ENCODE measurements at regions not wholly inside any gene's neighbourhood (a gene's known extent, or its start where the extent isn't known, plus 50 kb on each side); places are given as distances from the start of the nearest gene placed in this dataset.

DNA sequence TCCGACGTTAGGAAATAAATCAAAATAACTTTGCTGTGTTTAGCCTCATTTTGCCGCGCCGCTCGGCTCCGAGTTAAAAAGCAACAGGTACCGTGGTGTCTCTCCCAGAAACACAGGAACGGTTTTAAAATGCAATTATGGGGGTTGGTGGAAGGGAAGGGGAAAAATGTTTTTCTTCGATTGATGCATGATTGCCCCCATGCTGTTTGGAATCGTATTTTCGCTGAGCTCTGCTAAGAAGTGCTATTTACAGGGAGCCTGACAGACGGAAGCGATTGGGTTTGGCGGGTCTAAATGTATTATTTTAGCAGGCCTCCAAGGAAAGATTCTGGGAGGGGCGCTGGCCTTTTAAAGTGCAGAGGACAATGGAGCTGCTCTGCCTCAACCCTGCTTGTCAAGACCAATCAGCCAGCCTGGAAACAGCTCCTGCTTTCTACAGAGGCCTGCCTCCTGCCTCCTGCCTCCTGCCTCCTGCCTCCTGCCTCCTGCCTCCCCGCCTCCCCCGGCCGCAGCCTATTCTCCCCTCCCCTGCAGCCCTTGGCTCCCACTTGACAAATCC is 156.7 kb upstream of the TLE3 start:
- Mint-ChIP-seq H3K27me3 (ENCODE audit: low read depth) (no peaks in the 10 kb centered on the region), H3K36me3 (ENCODE audit: insufficient read depth) (no peaks in the 10 kb centered on the region), H3K9me3 (no peaks in the 10 kb centered on the region), H3K4me3 (no peak overlapping the region), H3K4me1 (ENCODE audit: low read depth) (peaks cover 27% of the 10 kb centered on the region)
- ATAC-seq: no peak
- DNase-seq: no peak

DNA sequence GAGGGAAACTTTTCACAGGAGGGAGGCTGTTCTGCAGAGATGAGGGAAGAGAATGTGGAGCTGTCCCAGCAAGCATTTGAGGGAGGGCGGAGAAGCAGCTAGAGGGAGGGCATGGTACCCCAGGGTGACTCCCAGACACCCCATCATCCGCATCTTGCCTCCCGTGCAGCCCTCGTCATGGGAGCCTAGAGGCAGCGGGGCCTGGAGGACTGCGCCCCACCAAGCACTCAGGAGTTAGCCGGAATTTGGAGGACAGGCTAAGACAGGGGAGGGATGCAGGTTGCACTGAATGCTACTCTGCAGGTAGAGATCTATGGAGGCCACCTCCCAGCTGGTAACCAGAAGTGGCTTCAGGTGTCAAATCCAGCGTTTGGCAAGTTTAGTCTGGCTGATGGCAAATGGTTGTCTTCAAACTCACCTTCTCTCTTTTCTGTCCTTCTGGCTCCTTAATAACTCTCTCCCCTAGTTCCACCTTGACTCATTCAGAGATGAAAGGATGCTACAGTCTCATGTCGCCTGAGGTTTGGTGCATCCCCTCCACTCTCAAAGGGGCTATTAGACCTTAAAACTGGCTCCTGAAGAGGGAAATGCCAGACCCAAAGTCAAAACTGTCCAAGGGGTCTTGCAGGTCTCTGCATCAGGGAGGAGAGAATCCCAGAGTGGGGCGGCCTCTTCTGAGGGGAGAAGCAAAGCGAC is 155.9 kb upstream of the TLE3 start:
- H3K36me3 Mint-ChIP-seq (ENCODE audit: insufficient read depth): no peaks in the 10 kb centered on the region
- no peak overlapping the region for H3K4me3 Mint-ChIP-seq
- DNase-seq (no peak), ATAC-seq (no peak)
- peaks cover 20% of the 10 kb centered on the region for H3K4me1 Mint-ChIP-seq (ENCODE audit: low read depth)
- no peaks in the 10 kb centered on the region for H3K9me3 Mint-ChIP-seq
- no peaks in the 10 kb centered on the region for H3K27me3 Mint-ChIP-seq (ENCODE audit: low read depth)

DNA sequence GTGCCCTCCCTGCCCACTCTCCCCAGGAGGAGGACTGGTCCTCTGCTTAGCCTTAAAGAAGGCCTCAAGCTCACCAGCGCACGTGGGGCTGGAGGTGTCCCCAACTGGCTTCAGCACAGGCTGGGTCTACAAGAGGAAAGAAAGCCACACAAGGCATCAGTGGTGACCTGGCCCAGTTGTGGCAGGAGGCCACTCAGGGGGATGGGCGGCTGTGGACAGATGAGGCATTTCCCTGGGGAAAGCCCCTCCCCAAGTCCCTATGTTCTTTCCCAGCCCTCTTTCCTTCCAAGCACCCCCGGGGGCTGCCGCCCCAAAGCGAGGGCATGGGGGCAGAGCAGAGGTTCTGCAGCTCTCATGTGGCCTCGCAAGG is 155.2 kb upstream of the TLE3 start:
- no peaks in the 10 kb centered on the region for H3K36me3 Mint-ChIP-seq (ENCODE audit: insufficient read depth)
- no peak overlapping the region for H3K4me3 Mint-ChIP-seq
- DNase-seq (no peak), ATAC-seq (no peak)
- H3K9me3 Mint-ChIP-seq: no peaks in the 10 kb centered on the region
- no peaks in the 10 kb centered on the region for H3K27me3 Mint-ChIP-seq (ENCODE audit: low read depth)
- H3K4me1 Mint-ChIP-seq (ENCODE audit: low read depth): peaks cover 17% of the 10 kb centered on the region

DNA sequence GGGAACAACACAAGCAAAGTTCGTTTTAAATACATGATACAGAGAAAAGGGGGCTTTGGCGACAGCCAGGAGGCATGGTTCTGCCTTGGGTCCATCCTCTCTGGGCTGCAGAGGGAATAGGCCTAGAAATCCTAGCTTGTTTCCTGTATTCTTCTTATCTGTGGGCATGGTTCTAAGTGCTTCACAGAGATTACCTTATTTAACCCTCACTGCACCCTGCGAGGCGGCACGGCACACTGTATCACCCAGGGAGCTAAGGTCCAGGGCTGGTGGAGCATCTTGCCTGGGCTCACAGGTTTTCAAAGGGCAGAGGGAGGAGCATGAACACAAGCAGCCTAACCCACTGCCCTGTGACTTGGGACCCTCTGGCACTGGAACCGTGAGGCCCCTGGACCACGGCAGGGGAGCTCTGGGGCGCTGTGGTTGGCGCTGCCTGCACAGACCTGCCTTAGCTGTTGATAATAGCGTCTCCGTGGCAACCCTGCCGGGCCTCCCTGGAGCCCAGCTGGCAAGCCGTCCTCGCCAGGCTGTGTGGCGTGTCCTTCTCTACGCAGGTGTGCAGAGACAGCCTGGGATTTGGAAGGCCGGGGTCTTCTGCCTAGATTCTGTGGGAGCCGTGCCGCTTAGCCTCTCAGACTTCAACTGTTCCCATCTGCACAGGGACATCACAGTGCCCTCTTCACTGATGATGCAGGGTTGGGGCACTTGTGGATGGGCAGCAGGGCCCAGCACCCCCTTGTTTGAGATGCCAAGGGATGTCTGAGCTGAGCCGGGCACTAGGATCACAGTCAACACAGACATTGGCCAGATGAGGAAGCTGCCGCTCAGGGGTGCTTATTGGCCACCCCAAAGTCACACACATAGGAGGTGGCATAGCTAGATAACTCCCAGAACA is 154.6 kb upstream of the TLE3 start:
- H3K9me3 Mint-ChIP-seq: no peaks in the 10 kb centered on the region
- H3K27me3 Mint-ChIP-seq (ENCODE audit: low read depth): no peaks in the 10 kb centered on the region
- DNase-seq (no peak), ATAC-seq (no peak)
- H3K4me3 Mint-ChIP-seq: no peak overlapping the region
- peaks cover 15% of the 10 kb centered on the region for H3K4me1 Mint-ChIP-seq (ENCODE audit: low read depth)
- H3K36me3 Mint-ChIP-seq (ENCODE audit: insufficient read depth): no peaks in the 10 kb centered on the region

DNA sequence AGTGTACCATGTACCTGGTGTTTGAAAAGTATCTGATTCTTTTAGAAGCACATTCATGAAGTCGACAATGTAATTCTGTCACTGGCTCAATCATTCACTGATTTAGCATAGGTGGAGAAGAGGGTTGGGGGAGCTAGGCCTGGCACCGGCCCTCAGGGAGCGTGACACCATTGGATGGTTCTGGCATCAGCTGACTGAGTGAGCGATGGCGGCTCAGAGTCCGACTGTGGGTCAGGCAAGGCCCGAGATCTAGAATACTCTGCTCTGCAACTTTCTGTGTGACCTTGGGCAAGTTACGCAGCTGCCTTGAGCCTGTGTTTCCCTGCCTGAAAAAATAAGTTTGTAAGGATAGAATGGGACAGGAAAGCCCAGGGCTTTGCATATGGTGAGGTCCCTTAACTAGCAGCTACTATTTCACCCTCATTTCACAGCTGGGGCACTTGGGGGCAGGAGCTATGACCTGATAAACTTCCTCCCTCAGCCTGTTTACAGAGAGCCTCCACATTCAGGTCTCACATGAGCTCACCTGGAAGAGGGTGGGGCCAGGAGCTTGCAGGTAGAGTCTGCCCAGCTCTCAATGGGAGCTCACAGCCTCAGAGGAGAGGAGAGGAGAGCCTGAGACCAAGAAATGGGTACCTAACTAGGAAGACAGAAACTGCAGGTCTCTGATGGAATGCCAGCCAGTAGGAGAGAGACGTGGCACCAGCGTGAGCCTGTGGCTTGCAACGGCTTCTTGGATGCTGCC is 153.7 kb upstream of the TLE3 start:
- H3K4me1 Mint-ChIP-seq (ENCODE audit: low read depth): peaks cover 19% of the 10 kb centered on the region
- no peak for ATAC-seq

DNA sequence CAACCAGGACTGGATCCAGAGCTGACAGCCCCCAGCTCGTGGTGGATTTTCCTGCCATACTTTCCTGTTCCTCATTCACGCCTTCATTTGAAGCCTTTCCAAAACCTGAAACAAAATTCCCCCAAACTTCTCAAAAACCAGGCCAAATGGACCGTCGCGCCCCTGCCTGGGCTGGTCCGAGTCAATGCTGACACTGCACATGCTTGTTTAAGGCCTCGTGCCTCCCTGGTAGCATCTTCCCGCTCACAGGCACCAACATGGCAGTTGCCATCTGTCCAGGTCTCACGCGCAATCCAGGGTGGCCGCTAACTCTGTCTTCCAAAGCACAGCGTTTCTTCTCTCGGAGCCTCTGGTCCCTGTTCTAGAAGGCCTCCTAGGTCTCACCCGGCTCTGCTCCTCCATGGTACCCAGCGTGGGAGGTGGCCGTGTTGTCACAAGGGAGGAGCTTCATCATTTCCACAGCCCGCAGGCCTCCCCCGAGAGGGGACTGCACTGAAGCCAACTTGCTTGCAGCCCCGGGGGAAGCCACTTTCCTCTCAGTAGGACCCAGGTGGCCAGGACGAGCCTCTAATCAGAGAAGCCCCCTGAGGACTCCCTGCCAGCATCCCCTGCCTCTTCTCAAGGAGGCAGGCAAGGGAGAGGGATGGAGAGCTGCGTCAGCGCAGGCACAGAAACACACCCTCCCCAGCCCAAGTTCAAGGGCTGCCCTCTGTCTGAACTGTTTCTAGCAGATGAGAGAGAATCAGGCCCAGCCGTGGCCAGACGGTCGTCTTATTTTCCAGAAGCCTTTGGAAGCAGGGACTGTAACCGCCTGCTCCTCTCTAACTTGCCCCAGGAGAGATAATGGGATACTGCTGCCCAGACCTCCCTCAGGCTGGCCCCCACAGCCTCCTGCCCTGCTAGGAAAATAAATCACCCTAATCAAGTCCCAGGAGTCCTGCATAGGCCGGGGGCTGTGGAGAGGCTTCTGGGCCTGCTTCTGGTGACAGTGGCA is 152.8 kb upstream of the TLE3 start:
- no peaks in the 10 kb centered on the region for H3K36me3 Mint-ChIP-seq (ENCODE audit: insufficient read depth)
- no peaks in the 10 kb centered on the region for H3K9me3 Mint-ChIP-seq
- DNase-seq (no peak), ATAC-seq (no peak)
- peaks cover 27% of the 10 kb centered on the region for H3K4me1 Mint-ChIP-seq (ENCODE audit: low read depth)
- no peak overlapping the region for H3K4me3 Mint-ChIP-seq
- no peaks in the 10 kb centered on the region for H3K27me3 Mint-ChIP-seq (ENCODE audit: low read depth)

More for the DNA sequence above, 153.7 kb upstream of the TLE3 start:
- no peak for DNase-seq
- H3K4me3 Mint-ChIP-seq: no peak overlapping the region
- no peaks in the 10 kb centered on the region for H3K9me3 Mint-ChIP-seq
- no peaks in the 10 kb centered on the region for H3K27me3 Mint-ChIP-seq (ENCODE audit: low read depth)
- no peaks in the 10 kb centered on the region for H3K36me3 Mint-ChIP-seq (ENCODE audit: insufficient read depth)

DNA sequence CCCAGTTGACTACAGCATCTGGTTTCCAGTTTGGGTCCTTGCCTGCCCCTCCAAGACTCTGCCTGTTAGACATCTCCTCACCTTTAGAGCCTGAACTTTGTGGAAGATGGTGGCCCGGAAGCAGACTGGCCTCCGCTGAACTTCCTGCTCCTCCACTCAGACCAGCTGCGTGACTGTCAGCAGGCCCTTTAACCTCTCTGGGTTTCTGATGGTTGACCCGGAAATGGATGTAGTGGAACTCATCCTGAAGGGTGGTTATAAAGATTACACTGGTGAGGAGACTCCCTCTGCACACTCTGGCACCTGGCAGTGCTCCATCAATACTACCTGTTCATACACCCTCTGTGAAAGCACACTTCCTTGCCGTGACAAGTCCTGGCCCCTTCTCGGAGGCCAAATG is 151.9 kb upstream of the TLE3 start:
- no peak for DNase-seq
- peaks cover 29% of the 10 kb centered on the region for H3K4me1 Mint-ChIP-seq (ENCODE audit: low read depth)
- no peaks in the 10 kb centered on the region for H3K36me3 Mint-ChIP-seq (ENCODE audit: insufficient read depth)
- no peaks in the 10 kb centered on the region for H3K9me3 Mint-ChIP-seq
- H3K27me3 Mint-ChIP-seq (ENCODE audit: low read depth): no peaks in the 10 kb centered on the region
- H3K4me3 Mint-ChIP-seq: no peak overlapping the region
- ATAC-seq: no peak

DNA sequence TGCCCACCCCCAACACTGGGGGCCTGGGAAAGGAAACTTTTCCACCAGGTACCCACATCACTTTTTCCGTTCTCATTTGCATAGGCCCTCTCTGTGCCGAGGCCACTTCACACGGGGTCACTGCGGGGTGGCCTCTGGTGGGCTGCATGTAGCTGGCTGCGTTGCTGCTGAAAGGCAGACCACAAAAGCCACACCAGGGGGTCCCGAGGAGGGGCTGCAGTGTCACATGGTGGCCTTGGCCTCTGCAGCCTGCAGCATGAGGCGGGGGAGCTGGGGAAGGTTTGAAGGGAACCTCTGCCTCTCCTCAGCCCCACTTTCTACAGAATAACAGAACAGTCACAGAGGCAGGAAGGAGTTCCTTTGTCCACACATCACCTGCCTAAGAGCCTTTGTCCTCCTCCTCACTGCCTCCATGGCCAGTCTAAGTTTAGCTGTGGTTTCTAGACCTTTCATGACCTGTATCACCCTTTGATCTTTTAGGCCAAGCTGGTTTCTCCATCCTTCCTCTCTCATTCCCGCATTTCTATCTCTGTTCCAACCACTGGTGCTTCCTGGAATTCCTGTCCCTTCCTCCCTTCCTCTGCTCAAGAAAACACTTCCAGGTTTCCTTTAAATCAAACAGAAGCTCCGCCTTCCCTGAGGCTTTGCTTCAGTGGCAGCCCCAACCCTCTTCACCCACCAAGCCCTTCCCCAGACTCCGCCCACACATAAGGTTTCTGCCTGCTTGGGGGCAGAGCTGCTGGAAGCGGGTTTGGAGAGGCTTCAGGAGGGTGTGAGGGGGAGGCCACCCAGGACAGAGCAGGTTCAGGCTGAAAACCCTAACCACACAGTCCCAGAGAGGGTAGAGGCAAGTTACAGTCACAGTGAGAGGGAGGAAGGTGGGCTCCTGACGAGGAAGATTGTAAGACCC is 150.7 kb upstream of the TLE3 start:
- DNase-seq (no peak), ATAC-seq (no peak)
- no peaks in the 10 kb centered on the region for H3K9me3 Mint-ChIP-seq
- H3K4me3 Mint-ChIP-seq: no peak overlapping the region
- no peaks in the 10 kb centered on the region for H3K27me3 Mint-ChIP-seq (ENCODE audit: low read depth)
- H3K36me3 Mint-ChIP-seq (ENCODE audit: insufficient read depth): no peaks in the 10 kb centered on the region
- peaks cover 29% of the 10 kb centered on the region for H3K4me1 Mint-ChIP-seq (ENCODE audit: low read depth)

DNA sequence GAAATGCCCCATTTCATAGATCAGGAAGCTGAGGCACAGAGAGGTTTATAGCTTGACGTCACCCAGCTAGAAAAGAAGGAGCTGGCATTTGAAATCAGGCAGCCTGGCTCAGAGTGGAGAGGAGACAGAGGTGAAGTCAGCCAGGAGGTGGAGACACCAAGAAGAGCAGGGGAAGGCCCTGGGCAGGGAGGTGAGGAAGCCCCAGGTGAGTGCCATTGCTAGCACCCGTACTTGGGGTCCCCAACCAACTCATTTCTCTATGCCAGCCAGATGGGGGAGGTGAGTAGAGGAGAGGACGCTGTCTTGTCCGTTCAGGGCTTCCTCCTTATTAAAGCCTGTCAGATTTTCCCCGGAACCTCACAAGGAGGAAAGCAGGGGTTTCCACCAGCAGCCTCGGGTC is 149.6 kb upstream of the TLE3 start:
- H3K4me1 Mint-ChIP-seq (ENCODE audit: low read depth): peaks cover 38% of the 10 kb centered on the region
- DNase-seq (no peak), ATAC-seq (no peak)
- H3K9me3 Mint-ChIP-seq: no peaks in the 10 kb centered on the region
- H3K4me3 Mint-ChIP-seq: no peak overlapping the region
- H3K27me3 Mint-ChIP-seq (ENCODE audit: low read depth): no peaks in the 10 kb centered on the region
- no peaks in the 10 kb centered on the region for H3K36me3 Mint-ChIP-seq (ENCODE audit: insufficient read depth)

DNA sequence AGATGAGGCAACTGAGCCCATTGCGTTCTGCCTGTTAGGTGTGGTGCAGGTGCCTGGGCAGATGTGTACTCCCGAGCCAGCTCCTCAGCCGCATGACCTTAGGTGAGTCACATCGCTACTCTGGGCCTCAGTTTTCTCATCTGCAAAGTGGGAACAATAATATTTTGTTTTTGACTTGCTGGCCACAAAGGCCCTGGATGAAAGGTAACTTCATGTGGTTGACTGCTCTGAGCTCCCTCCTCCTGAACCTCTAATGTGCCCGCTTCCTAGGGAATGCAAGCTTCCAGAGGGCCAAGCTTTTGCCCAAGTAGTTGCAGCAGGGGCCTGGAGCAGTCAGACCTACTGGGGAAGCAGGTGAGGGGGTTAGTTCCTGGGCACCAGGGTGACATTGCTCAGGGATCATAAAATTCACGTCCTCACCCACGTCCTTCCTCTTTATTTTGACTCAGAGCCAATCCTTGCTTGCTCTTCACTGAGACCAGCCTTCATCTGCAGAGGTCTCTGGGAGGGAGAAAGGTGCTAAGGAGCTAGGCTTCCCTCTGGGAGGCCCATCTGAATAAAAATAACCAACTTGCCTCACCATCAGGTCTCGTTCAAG is 149.0 kb upstream of the TLE3 start:
- no peak for DNase-seq

DNA sequence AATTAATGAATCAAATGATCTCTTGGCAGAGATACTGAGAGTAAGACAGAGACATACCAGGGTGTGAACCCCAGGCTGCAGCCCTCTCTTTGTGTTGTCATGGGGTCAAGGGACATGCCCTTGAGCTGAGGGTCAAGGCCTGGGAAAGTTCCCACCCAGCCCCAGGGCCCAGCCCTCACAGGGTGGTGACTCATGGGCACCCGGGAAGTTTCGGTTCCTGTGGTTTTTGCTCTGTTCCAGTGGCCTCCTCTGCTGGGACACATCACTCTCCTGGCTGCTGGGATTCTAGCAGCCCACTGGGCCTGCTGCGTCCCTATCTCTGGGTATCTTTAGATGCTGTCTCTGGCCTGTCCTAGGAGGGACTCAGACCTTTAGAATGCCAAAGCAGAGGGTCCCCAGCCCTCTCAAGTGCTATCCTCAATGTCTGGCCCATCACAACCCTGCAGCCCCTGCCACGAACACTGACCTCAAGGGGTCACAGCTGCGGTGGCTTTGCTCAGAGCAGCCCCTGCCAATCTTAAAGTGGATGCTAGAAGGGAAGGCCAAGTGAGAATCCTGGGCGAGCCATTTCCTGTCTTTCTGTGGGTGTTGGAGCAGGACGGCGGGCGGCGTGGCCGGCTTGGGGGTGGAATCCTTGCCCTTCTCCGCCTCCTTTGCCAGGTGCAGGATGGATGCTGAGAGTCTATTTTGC is 148.4 kb upstream of the TLE3 start:
- DNase-seq: no peak
- Mint-ChIP-seq H3K36me3 (ENCODE audit: insufficient read depth) (no peaks in the 10 kb centered on the region), H3K4me1 (ENCODE audit: low read depth) (peaks cover 37% of the 10 kb centered on the region), H3K27me3 (ENCODE audit: low read depth) (peaks cover 2% of the 10 kb centered on the region), H3K9me3 (no peaks in the 10 kb centered on the region), H3K4me3 (no peak overlapping the region)
- ATAC-seq: no peak

More for the DNA sequence above, 149.0 kb upstream of the TLE3 start:
- ATAC-seq: no peak
- Mint-ChIP-seq H3K36me3 (ENCODE audit: insufficient read depth) (no peaks in the 10 kb centered on the region), H3K27me3 (ENCODE audit: low read depth) (no peaks in the 10 kb centered on the region), H3K9me3 (no peaks in the 10 kb centered on the region), H3K4me1 (ENCODE audit: low read depth) (peaks cover 37% of the 10 kb centered on the region), H3K4me3 (no peak overlapping the region)

DNA sequence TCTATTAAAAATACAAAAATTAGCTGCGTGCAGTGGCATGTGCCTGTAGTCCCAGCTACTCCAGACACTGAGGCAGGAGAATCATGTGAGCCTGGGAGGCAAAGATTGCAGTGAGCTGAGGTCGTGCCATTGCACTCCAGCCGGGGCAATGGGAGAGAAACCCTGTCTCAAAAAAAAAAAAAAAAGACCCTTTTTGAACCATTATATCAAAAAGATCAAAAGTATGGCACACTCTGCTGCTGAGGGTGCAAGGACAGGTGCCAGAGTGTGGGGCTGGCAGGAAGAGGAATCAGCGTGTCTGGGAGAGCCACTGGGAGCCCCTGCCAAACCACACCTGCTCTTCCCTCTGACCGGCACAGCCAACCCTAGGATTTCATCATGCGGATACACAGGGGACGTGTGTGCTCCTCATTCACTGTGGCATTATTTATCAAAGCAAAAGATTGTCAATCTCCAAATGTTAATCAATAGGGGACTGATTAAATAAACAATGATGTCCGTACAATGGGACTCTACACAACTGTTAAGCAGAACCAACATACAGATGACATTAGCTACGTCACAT is 147.3 kb upstream of the TLE3 start:
- no peak overlapping the region for H3K4me3 Mint-ChIP-seq
- no peak for DNase-seq

More for the DNA sequence above, 147.3 kb upstream of the TLE3 start:
- ATAC-seq: no peak
- Mint-ChIP-seq H3K4me1 (ENCODE audit: low read depth) (peaks cover 37% of the 10 kb centered on the region), H3K36me3 (ENCODE audit: insufficient read depth) (no peaks in the 10 kb centered on the region), H3K27me3 (ENCODE audit: low read depth) (peaks cover 2% of the 10 kb centered on the region), H3K9me3 (no peaks in the 10 kb centered on the region)

Measured in activated T-cell treated with anti-CD3 and anti-CD28 coated beads, Interleukin-2, amount 50 U/mL, for 4 hours (primary cell).